AG04450 (cell line): ENCODE measurements at regions not wholly inside any gene's neighbourhood (a gene's known extent, or its start where the extent isn't known, plus 50 kb on each side); places are given as distances from the start of the nearest gene placed in this dataset.

Experiments used
- CTCF ChIA-PET: fragments of 300-600, 350-600 bp; formaldehyde crosslinking; extraction: SDS; loops from one replicate; lab custom pipeline; 2022; ENCODE audit warnings: antibody characterized with exemption, inconsistent platforms; lab: Charles Lee
- POLR2A ChIA-PET: fragments of 350-600 bp; formaldehyde crosslinking; extraction: SDS; loops from one replicate; lab custom pipeline; 2021; ENCODE audit warnings: antibody characterized with exemption, inconsistent platforms; lab: Yijun Ruan, JAX
- DNase-seq: peaks from one replicate; pipeline ENCODE4 v3.0.0-alpha.2; 2011; ENCODE audit warnings: low read depth, low spot score
- H3K27ac ChIP-seq: one replicate; pipeline ENCODE4 v1.5.1; 2012; ENCODE audit warnings: low read depth, low read length, control low read depth
- H3K27me3 ChIP-seq: one replicate; pipeline ENCODE4 v1.6.0; 2012; ENCODE audit warnings: low read length; ENCODE audit not compliant: control insufficient read depth, insufficient read depth
- H3K4me3 ChIP-seq: 2 replicates; pipeline ENCODE4 v1.5.1; 2011; ENCODE audit warnings: mild to moderate bottlenecking, low read depth, low read length, control low read depth
- H3K9me3 ChIP-seq: 2 replicates; pipeline ENCODE4 v1.5.1; 2012; ENCODE audit warnings: low read length; ENCODE audit not compliant: control insufficient read depth, insufficient read depth
- TF ChIP-seq, protein P1 (sequence below): IDR thresholded peaks from 2 replicates; pipeline ENCODE4 v1.5.1; 2011; ENCODE audit warnings: low read depth, low read length, control low read depth, inconsistent platforms

DNA sequence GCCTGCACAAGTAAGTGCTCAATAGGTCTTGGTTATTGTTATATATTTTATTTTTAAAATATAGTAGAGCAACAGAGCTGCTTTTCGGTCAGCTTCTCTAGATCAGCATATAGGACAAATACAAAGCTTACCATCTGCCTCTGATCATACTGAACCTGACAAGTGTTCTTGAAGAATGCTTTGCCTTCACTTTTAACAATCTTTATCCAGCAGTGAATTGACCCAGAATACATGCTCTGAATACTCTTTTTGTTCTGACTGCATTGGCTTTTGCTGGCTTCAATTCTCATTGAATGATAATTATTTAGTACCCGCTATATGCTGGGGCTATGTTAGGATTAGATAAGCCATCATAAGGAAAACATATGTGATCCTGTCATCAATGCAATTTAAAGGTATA lies 137.8 kb downstream of the DHRS2 start:
- ChIA-PET POLR2A (no interaction called here), CTCF (no interaction called here)
- TF ChIP-seq, protein P1, sequence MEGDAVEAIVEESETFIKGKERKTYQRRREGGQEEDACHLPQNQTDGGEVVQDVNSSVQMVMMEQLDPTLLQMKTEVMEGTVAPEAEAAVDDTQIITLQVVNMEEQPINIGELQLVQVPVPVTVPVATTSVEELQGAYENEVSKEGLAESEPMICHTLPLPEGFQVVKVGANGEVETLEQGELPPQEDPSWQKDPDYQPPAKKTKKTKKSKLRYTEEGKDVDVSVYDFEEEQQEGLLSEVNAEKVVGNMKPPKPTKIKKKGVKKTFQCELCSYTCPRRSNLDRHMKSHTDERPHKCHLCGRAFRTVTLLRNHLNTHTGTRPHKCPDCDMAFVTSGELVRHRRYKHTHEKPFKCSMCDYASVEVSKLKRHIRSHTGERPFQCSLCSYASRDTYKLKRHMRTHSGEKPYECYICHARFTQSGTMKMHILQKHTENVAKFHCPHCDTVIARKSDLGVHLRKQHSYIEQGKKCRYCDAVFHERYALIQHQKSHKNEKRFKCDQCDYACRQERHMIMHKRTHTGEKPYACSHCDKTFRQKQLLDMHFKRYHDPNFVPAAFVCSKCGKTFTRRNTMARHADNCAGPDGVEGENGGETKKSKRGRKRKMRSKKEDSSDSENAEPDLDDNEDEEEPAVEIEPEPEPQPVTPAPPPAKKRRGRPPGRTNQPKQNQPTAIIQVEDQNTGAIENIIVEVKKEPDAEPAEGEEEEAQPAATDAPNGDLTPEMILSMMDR: no peak
- H3K27me3 ChIP-seq: no peaks in the 10 kb centered on the region
- no peak for DNase-seq
- no peaks in the 10 kb centered on the region for H3K9me3 ChIP-seq
- H3K4me3 ChIP-seq: no peak overlapping the region
- H3K27ac ChIP-seq: no peak overlapping the region

DNA sequence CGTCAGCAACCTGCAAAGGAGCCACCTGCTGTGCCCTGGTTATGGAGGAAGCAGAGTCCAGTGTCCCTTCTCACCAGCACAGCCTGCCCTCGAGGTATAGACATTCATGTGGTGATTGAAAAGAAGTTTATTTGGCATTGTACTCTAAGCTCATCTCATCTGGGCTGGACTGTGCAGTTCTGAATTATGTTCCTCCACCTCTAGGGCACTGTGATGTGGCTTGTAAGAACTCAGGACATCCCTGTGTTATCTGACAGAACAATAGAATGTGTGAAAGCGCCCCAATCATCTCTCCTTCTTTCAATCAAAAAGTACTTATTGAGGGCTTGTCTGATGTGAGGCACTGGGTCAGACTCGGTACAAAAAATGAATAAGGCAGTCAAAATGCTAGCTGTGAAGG lies 140.1 kb downstream of the DHRS2 start:
- TF ChIP-seq, protein P1: no peak
- Histone ChIP-seq H3K27me3 (peaks cover 2% of the 10 kb centered on the region), H3K9me3 (no peaks in the 10 kb centered on the region), H3K4me3 (no peak overlapping the region), H3K27ac (no peak overlapping the region)
- ChIA-PET POLR2A (no interaction called here), CTCF (interaction anchor here (1.2 kb wide), 1 partner anchor 146 kb away, joined by 3 read pairs; no protein-coding TSS in a partner anchor)
- no peak for DNase-seq

DNA sequence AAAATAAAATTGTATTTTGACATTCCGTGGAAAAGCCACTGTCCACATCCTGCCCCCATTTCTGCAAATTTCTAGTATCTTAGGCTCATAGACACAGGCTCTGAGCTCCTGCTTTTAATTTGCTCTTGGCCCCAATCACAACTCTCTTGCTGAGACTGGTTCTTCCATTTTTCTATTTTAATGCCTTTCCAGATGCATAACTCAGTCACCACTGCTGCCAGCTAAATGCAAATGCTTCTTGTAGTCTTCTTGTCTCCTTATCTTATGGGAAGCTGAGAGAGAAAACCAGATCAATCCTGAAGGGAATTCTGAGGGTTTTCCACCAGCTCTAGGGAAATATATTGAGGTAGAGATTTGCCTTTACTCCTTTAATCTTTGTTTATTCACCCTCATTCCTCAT lies 149.0 kb downstream of the DHRS2 start:
- DNase-seq: no peak
- TF ChIP-seq, protein P1: no peak
- ChIA-PET POLR2A (no interaction called here), CTCF (interaction anchor here (0.6 kb wide), 1 partner anchor 199 kb away, joined by 6 read pairs; no protein-coding TSS in a partner anchor)
- Histone ChIP-seq H3K9me3 (no peaks in the 10 kb centered on the region), H3K27ac (no peak overlapping the region), H3K27me3 (peaks cover 2% of the 10 kb centered on the region), H3K4me3 (no peak overlapping the region)

DNA sequence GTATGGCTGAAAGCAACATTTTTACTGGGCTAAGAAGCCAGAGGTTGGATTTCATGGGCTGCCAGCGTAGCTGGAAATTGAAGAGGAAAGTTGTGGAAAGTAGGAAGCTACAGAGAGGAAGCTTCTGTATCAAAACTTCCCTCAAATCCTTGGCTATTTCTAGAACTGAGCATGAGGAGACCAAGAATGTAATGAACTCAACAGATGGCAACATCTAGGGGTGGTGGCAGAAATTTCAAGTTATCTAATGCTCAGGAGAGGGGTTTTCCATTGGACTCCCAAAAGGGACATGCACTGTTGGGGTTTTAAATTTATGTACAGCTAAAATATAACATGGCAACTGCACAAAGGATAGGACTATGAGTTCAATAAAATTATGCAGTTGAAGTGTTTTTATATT lies 151.3 kb downstream of the DHRS2 start:
- H3K9me3 ChIP-seq: no peaks in the 10 kb centered on the region
- no peak overlapping the region for H3K27ac ChIP-seq
- H3K27me3 ChIP-seq: no peaks in the 10 kb centered on the region
- no peak for DNase-seq
- POLR2A ChIA-PET: no interaction called here
- H3K4me3 ChIP-seq: no peak overlapping the region
- TF ChIP-seq, protein P1: no peak
- CTCF ChIA-PET: no interaction called here

DNA sequence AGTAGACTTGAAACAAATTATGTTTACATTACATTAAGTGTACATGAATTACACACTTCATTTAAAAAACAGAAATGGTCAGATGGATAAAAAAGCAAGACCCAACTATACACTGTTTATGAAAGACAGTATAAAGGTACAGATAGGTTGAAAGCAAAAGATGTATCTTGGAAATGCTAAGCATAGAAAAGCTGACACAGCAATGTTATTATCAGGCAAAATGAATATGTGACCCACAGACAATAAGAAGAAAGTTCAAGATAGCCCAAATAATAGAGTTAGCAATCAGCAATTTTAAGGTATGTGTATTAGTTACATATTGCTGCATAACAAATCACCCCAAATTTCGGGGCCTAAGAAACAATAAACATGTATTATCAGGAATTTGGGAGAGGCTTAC lies 153.5 kb downstream of the DHRS2 start:
- Histone ChIP-seq H3K27me3 (no peaks in the 10 kb centered on the region), H3K9me3 (no peaks in the 10 kb centered on the region), H3K27ac (no peak overlapping the region), H3K4me3 (no peak overlapping the region)
- POLR2A ChIA-PET: no interaction called here
- TF ChIP-seq, protein P1: no peak
- CTCF ChIA-PET: no interaction called here
- DNase-seq: no peak
